NB4 (cell line): ENCODE measurements at regions not wholly inside any gene's neighbourhood (a gene's known extent, or its start where the extent isn't known, plus 50 kb on each side); places are given as distances from the start of the nearest gene placed in this dataset.

Source experiments
- CTCF ChIP-seq: IDR thresholded peaks from one replicate; pipeline ENCODE4 v1.5.1; 2012; ENCODE audit warnings: low read depth, low read length
- MYC ChIP-seq: IDR thresholded peaks from 2 replicates; pipeline ENCODE4 v1.6.1; 2011; ENCODE audit warnings: low read depth, low read length
- POLR2A ChIP-seq: IDR thresholded peaks from 2 replicates; pipeline ENCODE4 v1.6.1; 2011; ENCODE audit warnings: mild to moderate bottlenecking; ENCODE audit not compliant: insufficient read length; ENCODE audit errors: extremely low read depth

- TF ChIP-seq CTCF (no peak), POLR2A (no peak), MYC (no peak)
Observed at GRCh38 chr4:156516698-156517097, 454.9 kb downstream of the PDGFC start.
